IMR-90 (cell line): ENCODE measurements at regions not wholly inside any gene's neighbourhood (a gene's known extent, or its start where the extent isn't known, plus 50 kb on each side); places are given as distances from the start of the nearest gene placed in this dataset.

Source experiments
- BHLHE40 ChIP-seq: fragments of 150-350 bp; IDR thresholded peaks from 2 replicates; pipeline ENCODE4 v1.6.1; 2016; ENCODE audit warnings: mild to moderate bottlenecking, low read depth, low read length
- CEBPB ChIP-seq: IDR thresholded peaks from 2 replicates; pipeline ENCODE4 v1.6.1; 2012; ENCODE audit warnings: low read depth, low read length, improper control_type of control experiment
- CTCF ChIP-seq: conservative IDR thresholded peaks from 2 replicates; pipeline ENCODE4 v1.5.1; 2012; ENCODE audit warnings: mild to moderate bottlenecking, low read depth, low read length, improper control_type of control experiment
- ELK1 ChIP-seq: fragments of 150-350 bp; IDR thresholded peaks from 2 replicates; pipeline ENCODE4 v1.6.1; 2016; ENCODE audit warnings: low read depth, mild to moderate bottlenecking, low read length, moderate library complexity, borderline replicate concordance
- FOS ChIP-seq: fragments of 150-350 bp; IDR thresholded peaks from 2 replicates; pipeline ENCODE4 v1.6.1; 2016; ENCODE audit warnings: low read depth, low read length
- MAFK ChIP-seq: IDR thresholded peaks from 2 replicates; pipeline ENCODE4 v1.6.1; 2012; ENCODE audit warnings: low read depth, low read length, improper control_type of control experiment
- POLR2A ChIP-seq: IDR thresholded peaks from 2 replicates; pipeline ENCODE4 v1.6.1; 2012; ENCODE audit warnings: mild to moderate bottlenecking, low read depth, low read length
- RAD21 ChIP-seq: IDR thresholded peaks from 2 replicates; pipeline ENCODE4 v1.6.1; 2012; ENCODE audit warnings: low read length, improper control_type of control experiment
- RFX5 ChIP-seq: IDR thresholded peaks from 2 replicates; pipeline ENCODE4 v1.8.0; 2012; ENCODE audit warnings: low read depth, mild to moderate bottlenecking, low read length, moderate library complexity
- USF2 ChIP-seq: fragments of 150-350 bp; IDR thresholded peaks from 2 replicates; pipeline ENCODE4 v1.6.1; 2017; ENCODE audit warnings: mild to moderate bottlenecking, antibody characterized with exemption, low read length, low read depth

- TF ChIP-seq CTCF: no peak
- TF ChIP-seq POLR2A: no peak
- TF ChIP-seq BHLHE40: no peak
- no peak for TF ChIP-seq CEBPB
- no peak for TF ChIP-seq MAFK
- no peak for TF ChIP-seq ELK1
- no peak for TF ChIP-seq RAD21
- TF ChIP-seq RFX5: no peak
- no peak for TF ChIP-seq USF2
- TF ChIP-seq FOS: no peak
Measured at GRCh38 chr6:102815207-102815606, 1421.7 kb downstream of the GRIK2 start.
